PC-9 (cell line): ENCODE measurements at regions not wholly inside any gene's neighbourhood (a gene's known extent, or its start where the extent isn't known, plus 50 kb on each side); places are given as distances from the start of the nearest gene placed in this dataset.
"Not testable (repeated sequence)": the region's sequence is repeated elsewhere in the genome, so short reads cannot be mapped to it uniquely, and the experiment has no call there.

Source experiments
- BruUV-seq: library from RNA; stranded (reverse); fragments of 400-500 nt; replicated peaks from 2 replicates; lab custom pipeline; 2021; lab: Mats Ljungman, UMichigan
- CTCF ChIA-PET: fragments of 300-600 bp; sonication (Branson Sonifier 250); formaldehyde crosslinking; loops from one replicate; lab custom pipeline; 2022; ENCODE audit warnings: antibody characterized with exemption; lab: Charles Lee
- POLR2A ChIA-PET: fragments of 300-600 bp; sonication (Branson Sonifier 250); formaldehyde crosslinking; loops from one replicate; lab custom pipeline; 2022; ENCODE audit warnings: antibody characterized with exemption; ENCODE audit not compliant: unreplicated experiment; lab: Charles Lee
- DNase-seq, 2 experiments: peaks; one replicate each; pipeline versions ENCODE4 v3.0.0 to v3.0.0-alpha.2; 2015 to 2022; ENCODE audit warnings: mixed read lengths in 1 of 2
- H2AFZ ChIP-seq: fragments of 200-600 bp; sonication (generic); 2 replicates; pipeline ENCODE4 v1.8.1; 2017; ENCODE audit warnings: antibody characterized with exemption
- H3F3A ChIP-seq: fragments of 200-600 bp; sonication (generic); 2 replicates; pipeline ENCODE4 v1.8.1; 2017; ENCODE audit warnings: antibody characterized with exemption, mild to moderate bottlenecking, low read depth; ENCODE audit not compliant: insufficient read depth
- H3K27ac ChIP-seq: fragments of 200-600 bp; sonication (generic); 2 replicates; pipeline ENCODE4 v1.6.1; 2016; ENCODE audit warnings: mixed run types
- H3K27me3 ChIP-seq: fragments of 200-600 bp; sonication (generic); 2 replicates; pipeline ENCODE4 v1.6.1; 2016; ENCODE audit warnings: low read depth, mixed run types; ENCODE audit not compliant: insufficient read depth
- H3K36me3 ChIP-seq: fragments of 200-600 bp; sonication (generic); 2 replicates; pipeline ENCODE4 v1.6.1; 2016; ENCODE audit warnings: low read depth, mixed run types
- H3K4me1 ChIP-seq: fragments of 200-600 bp; sonication (generic); replicated peaks from 2 replicates; pipeline ENCODE4 v1.6.1; 2016; ENCODE audit warnings: mixed run types; ENCODE audit not compliant: insufficient read depth
- H3K4me2 ChIP-seq: fragments of 200-600 bp; sonication (generic); 2 replicates; pipeline ENCODE4 v1.6.1; 2017; ENCODE audit warnings: mixed run types
- H3K4me3 ChIP-seq: fragments of 200-600 bp; sonication (generic); 2 replicates; pipeline ENCODE4 v1.6.1; 2016; ENCODE audit warnings: mixed run types
- H3K79me2 ChIP-seq: fragments of 200-600 bp; sonication (generic); 2 replicates; pipeline ENCODE4 v1.6.1; 2017; ENCODE audit warnings: low read depth, mixed run types
- H3K9me2 ChIP-seq: fragments of 200-600 bp; sonication (generic); 2 replicates; pipeline ENCODE4 v1.8.1; 2017; ENCODE audit warnings: mild to moderate bottlenecking; ENCODE audit not compliant: insufficient read depth
- H3K9me3 ChIP-seq: fragments of 200-600 bp; sonication (generic); 2 replicates; pipeline ENCODE4 v1.8.1; 2016; ENCODE audit warnings: low read depth; ENCODE audit not compliant: insufficient read depth
- H4K20me1 ChIP-seq: fragments of 200-600 bp; sonication (generic); 2 replicates; pipeline ENCODE4 v1.8.1; 2017; ENCODE audit not compliant: insufficient read depth
- EZH2 ChIP-seq: fragments of 200-600 bp; sonication (generic); IDR thresholded peaks from 2 replicates; pipeline ENCODE4 v1.8.0; 2017; ENCODE audit warnings: antibody characterized with exemption, low read depth
- intact Hi-C: fragments of 100-400 bp; cut with micrococcal nuclease; formaldehyde crosslinking; loops from one replicate; pipeline ENCODE4 v1.10.0; 2022; ENCODE audit not compliant: unreplicated experiment
- TF ChIP-seq, protein P1 (sequence below): fragments of 200-600 bp; sonication (generic); conservative IDR thresholded peaks from 2 replicates; pipeline ENCODE4 v1.6.1; 2017; ENCODE audit warnings: mixed run types, antibody characterized with exemption, mild to moderate bottlenecking, moderate library complexity

DNA sequence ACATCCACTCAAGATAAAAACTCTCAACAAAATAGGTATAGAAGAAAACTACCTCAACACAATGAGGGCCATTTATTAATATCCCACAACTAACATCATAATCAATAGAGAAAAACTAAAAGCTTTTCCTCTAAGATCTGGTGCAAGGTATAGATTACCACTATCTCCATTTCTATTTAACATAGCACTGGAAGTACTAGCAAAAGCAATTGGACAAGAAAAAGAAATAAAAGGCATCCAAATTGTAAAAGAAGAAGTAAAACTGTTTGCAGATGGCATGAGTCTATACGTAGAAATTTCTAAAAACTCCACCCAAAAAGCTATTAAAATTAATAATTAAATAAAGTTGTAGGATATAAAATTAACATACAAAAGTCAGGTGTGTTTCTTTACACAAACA is 230.8 kb upstream of the PRSS16 start:
- TF ChIP-seq, protein P1, sequence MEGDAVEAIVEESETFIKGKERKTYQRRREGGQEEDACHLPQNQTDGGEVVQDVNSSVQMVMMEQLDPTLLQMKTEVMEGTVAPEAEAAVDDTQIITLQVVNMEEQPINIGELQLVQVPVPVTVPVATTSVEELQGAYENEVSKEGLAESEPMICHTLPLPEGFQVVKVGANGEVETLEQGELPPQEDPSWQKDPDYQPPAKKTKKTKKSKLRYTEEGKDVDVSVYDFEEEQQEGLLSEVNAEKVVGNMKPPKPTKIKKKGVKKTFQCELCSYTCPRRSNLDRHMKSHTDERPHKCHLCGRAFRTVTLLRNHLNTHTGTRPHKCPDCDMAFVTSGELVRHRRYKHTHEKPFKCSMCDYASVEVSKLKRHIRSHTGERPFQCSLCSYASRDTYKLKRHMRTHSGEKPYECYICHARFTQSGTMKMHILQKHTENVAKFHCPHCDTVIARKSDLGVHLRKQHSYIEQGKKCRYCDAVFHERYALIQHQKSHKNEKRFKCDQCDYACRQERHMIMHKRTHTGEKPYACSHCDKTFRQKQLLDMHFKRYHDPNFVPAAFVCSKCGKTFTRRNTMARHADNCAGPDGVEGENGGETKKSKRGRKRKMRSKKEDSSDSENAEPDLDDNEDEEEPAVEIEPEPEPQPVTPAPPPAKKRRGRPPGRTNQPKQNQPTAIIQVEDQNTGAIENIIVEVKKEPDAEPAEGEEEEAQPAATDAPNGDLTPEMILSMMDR = no peak
- no peak for TF ChIP-seq EZH2
- H4K20me1 ChIP-seq = no peaks in the 10 kb centered on the region
- peaks cover 57% of the 10 kb centered on the region for H3K79me2 ChIP-seq
- CTCF ChIA-PET = no interaction called here
- no peak for DNase-seq
- H3K27ac ChIP-seq = no peak overlapping the region
- peaks cover 20% of the 10 kb centered on the region for H3K4me1 ChIP-seq
- intact Hi-C loops = no loop called here
- POLR2A ChIA-PET = no interaction called here
- H3K9me3 ChIP-seq = no peaks in the 10 kb centered on the region; the same call in 1 of the 2 replicates
- no peaks in the 10 kb centered on the region for H3K27me3 ChIP-seq
- no TSS peak for BruUV-seq
- no peak overlapping the region for H3K4me3 ChIP-seq
- peaks cover 26% of the 10 kb centered on the region; the same call in 1 of the 2 replicates for H3F3A ChIP-seq
- no peak overlapping the region for H2AFZ ChIP-seq
- no peak overlapping the region for H3K4me2 ChIP-seq
- H3K9me2 ChIP-seq = no peaks in the 10 kb centered on the region
- no peaks in the 10 kb centered on the region; the same call in 1 of the 2 replicates for H3K36me3 ChIP-seq

DNA sequence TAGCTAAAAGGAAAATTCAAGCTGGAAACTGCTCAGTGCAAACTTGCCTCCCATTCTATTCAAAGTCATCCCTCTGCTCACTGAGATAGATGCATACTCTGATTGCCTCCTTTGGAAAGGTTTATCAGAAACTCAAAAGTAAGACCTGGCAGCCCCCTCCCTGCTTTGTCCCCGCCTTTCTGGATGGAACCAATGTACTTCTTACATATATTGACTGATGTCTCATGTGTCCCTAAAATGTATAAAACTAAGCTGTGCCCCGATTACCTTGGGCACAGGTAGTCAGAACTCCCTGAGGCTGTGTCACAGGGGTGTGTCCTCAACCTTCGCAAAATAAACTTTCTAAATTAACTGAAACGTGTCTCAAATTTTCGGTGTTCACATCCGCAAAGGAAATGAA is 229.1 kb upstream of the PRSS16 start:
- DNase-seq, intact Hi-C loops, H4K20me1 ChIP-seq, H3K36me3 ChIP-seq, H3K9me3 ChIP-seq, BruUV-seq, H3K27me3 ChIP-seq, POLR2A ChIA-PET, CTCF ChIA-PET, H3K9me2 ChIP-seq: not testable (repeated sequence)
- Histone ChIP-seq H3K4me3 (peak overlapping the region; percentile 91), H3F3A (peaks cover 26% of the 10 kb centered on the region; the same call in 1 of the 2 replicates), H3K79me2 (peaks cover 57% of the 10 kb centered on the region), H3K27ac (peak overlapping the region; percentile 94), H2AFZ (peak overlapping the region; percentile 93), H3K4me1 (peaks cover 20% of the 10 kb centered on the region), H3K4me2 (peak overlapping the region; percentile 98)

DNA sequence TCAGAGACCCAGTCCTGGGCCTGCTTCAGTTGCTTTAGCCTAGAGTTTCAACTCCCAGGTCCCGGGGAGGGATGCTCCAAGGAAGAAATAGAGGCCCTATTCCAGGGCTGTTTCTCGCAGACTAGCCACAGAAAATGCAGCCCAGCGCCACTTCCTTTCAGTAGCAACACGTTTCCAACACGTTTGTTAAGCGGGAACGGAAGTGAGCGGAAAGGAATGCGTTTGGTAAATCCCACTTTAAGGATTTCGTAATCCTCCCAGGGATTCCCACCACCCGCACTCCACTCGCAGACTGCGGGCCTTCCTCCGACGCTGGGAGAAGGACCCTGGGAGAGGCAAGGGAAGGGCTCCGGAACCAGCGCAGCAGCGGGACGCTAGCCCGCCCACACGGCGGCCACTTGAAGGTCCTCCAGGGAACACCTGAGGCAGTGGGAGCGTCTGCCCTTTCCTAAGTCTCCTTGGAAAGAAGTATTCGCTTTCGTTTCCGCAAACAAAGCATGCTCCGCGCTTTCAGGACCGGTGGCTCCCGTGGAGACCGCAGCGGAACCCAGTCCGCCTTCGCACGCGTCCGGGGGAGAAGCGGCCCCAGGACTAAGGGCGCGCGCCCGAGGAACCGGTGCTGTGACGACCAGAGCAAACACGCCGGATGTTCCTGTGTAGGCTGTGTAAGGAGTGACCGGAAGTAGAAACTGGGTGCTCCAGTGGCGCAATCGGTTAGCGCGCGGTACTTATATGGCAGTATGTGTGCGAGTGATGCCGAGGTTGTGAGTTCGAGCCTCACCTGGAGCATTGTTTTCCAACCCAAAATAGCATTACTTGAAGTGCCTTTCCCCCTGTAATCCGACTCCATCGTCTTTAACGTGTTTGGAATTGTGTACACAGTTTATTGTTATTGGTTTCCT is 227.6 kb upstream of the PRSS16 start:
- Histone ChIP-seq H3K4me2 (peak overlapping the region; percentile 98), H3K9me2 (no peaks in the 10 kb centered on the region), H3K9me3 (no peaks in the 10 kb centered on the region; the same call in 1 of the 2 replicates), H3K27ac (peak overlapping the region; percentile 94), H2AFZ (peak overlapping the region; percentile 93), H3K4me1 (peaks cover 20% of the 10 kb centered on the region), H3K79me2 (peaks cover 47% of the 10 kb centered on the region), H4K20me1 (no peaks in the 10 kb centered on the region), H3F3A (peaks cover 26% of the 10 kb centered on the region; the same call in 1 of the 2 replicates), H3K4me3 (peak overlapping the region; percentile 91), H3K36me3 (no peaks in the 10 kb centered on the region; the same call in 1 of the 2 replicates), H3K27me3 (no peaks in the 10 kb centered on the region)
- TF ChIP-seq, protein P1 = no peak
- no peak for TF ChIP-seq EZH2
- ChIA-PET POLR2A (no interaction called here), CTCF (no interaction called here)
- peak; percentile 86 to 88 for DNase-seq
- intact Hi-C loops = no loop called here
- BruUV-seq = TSS peak; percentile 92
